ENCODE measurements at regions not wholly inside any gene's neighbourhood (a gene's known extent, or its start where the extent isn't known, plus 50 kb on each side); places are given as distances from the start of the nearest gene placed in this dataset.
"Not testable (repeated sequence)": the region's sequence is repeated elsewhere in the genome, so short reads cannot be mapped to it uniquely, and the experiment has no call there.

- Mint-ChIP-seq H3K36me3 (no peaks in the 10 kb centered on the region), H3K27me3 (no peaks in the 10 kb centered on the region), H3K9me3 (peaks cover 5 to 6% (median 5%) of the 10 kb centered on the region in 3 donors), H3K4me3 (no peak overlapping the region), H3K27ac (no peak overlapping the region), H3K4me1 (no peaks in the 10 kb centered on the region)
These were observed 367.4 kb downstream of the SPRY2 start for GRCh38 chr13:79973533-79973963.

GRCh38 chr13:79972066-79972569 is 368.8 kb downstream of the SPRY2 start:
- no peaks in the 10 kb centered on the region for H3K36me3 Mint-ChIP-seq
- H3K27ac Mint-ChIP-seq, result no peak overlapping the region
- no peak overlapping the region for H3K4me3 Mint-ChIP-seq
- H3K27me3 Mint-ChIP-seq, result no peaks in the 10 kb centered on the region
- H3K9me3 Mint-ChIP-seq, result peaks cover 0 to 6% (median 3%) of the 10 kb centered on the region in 3 donors
- no peaks in the 10 kb centered on the region for H3K4me1 Mint-ChIP-seq

- no peaks in the 10 kb centered on the region for H3K4me1 Mint-ChIP-seq
- H3K4me3 Mint-ChIP-seq, result no peak overlapping the region
- no peak overlapping the region for H3K27ac Mint-ChIP-seq
These were observed 374.4 kb downstream of the SPRY2 start for GRCh38 chr13:79966493-79966895.

GRCh38 chr13:79966059-79966458 is 374.9 kb downstream of the SPRY2 start:
- Mint-ChIP-seq H3K4me3 (no peak overlapping the region), H3K36me3 (no peaks in the 10 kb centered on the region), H3K9me3 (peaks cover 8 to 14% (median 14%) of the 10 kb centered on the region in 3 donors), H3K4me1 (no peaks in the 10 kb centered on the region), H3K27ac (no peak overlapping the region), H3K27me3 (no peaks in the 10 kb centered on the region)

More at GRCh38 chr13:79966493-79966895, 374.4 kb downstream of the SPRY2 start:
- H3K27me3 Mint-ChIP-seq, result no peaks in the 10 kb centered on the region
- H3K9me3 Mint-ChIP-seq, result peaks cover 8 to 14% (median 14%) of the 10 kb centered on the region in 3 donors
- H3K36me3 Mint-ChIP-seq, result no peaks in the 10 kb centered on the region

- no peaks in the 10 kb centered on the region for H3K36me3 Mint-ChIP-seq
- H3K4me3 Mint-ChIP-seq, result no peak overlapping the region
- no peaks in the 10 kb centered on the region for H3K27me3 Mint-ChIP-seq
- H3K9me3 Mint-ChIP-seq, result peaks cover 0 to 4% (median 2%) of the 10 kb centered on the region in 3 donors
- H3K4me1 Mint-ChIP-seq, result no peaks in the 10 kb centered on the region
- no peak overlapping the region for H3K27ac Mint-ChIP-seq
These were observed 394.4 kb downstream of the SPRY2 start for GRCh38 chr13:79946556-79946955.

GRCh38 chr13:79943346-79944023 is 397.4 kb downstream of the SPRY2 start:
- H3K4me3 Mint-ChIP-seq, result no peak overlapping the region
- no peaks in the 10 kb centered on the region for H3K36me3 Mint-ChIP-seq
- no peaks in the 10 kb centered on the region for H3K27me3 Mint-ChIP-seq
- H3K4me1 Mint-ChIP-seq, result no peaks in the 10 kb centered on the region
- H3K9me3 Mint-ChIP-seq, result peaks cover 0 to 6% (median 4%) of the 10 kb centered on the region in 3 donors
- no peak overlapping the region for H3K27ac Mint-ChIP-seq

- no peak overlapping the region for H3K4me3 Mint-ChIP-seq
- H3K9me3 Mint-ChIP-seq, result peaks cover 2 to 6% (median 2%) of the 10 kb centered on the region in 3 donors
- no peak overlapping the region for H3K27ac Mint-ChIP-seq
- no peaks in the 10 kb centered on the region for H3K4me1 Mint-ChIP-seq
- H3K27me3 Mint-ChIP-seq, result no peaks in the 10 kb centered on the region
- H3K36me3 Mint-ChIP-seq, result no peaks in the 10 kb centered on the region
These were observed 399.2 kb downstream of the SPRY2 start for GRCh38 chr13:79941752-79942151.

- no peak overlapping the region for H3K27ac Mint-ChIP-seq
- H3K4me1 Mint-ChIP-seq, result no peaks in the 10 kb centered on the region
- no peaks in the 10 kb centered on the region for H3K36me3 Mint-ChIP-seq
- no peak overlapping the region for H3K4me3 Mint-ChIP-seq
- H3K27me3 Mint-ChIP-seq, result no peaks in the 10 kb centered on the region
- peaks cover 2 to 8% (median 3%) of the 10 kb centered on the region in 3 donors for H3K9me3 Mint-ChIP-seq
These were observed 401.2 kb downstream of the SPRY2 start for GRCh38 chr13:79939689-79940088.

- Mint-ChIP-seq H3K27me3 (peaks cover 2% of the 10 kb centered on the region), H3K4me3 (no peak overlapping the region), H3K4me1 (no peaks in the 10 kb centered on the region), H3K36me3 (no peaks in the 10 kb centered on the region), H3K9me3 (peaks cover 2 to 8% (median 3%) of the 10 kb centered on the region in 3 donors), H3K27ac (no peak overlapping the region)
These were observed 403.1 kb downstream of the SPRY2 start for GRCh38 chr13:79937771-79938216.

- Mint-ChIP-seq H3K4me1 (no peaks in the 10 kb centered on the region), H3K4me3 (no peak overlapping the region), H3K27me3 (peaks cover 2% of the 10 kb centered on the region), H3K36me3 (no peaks in the 10 kb centered on the region), H3K27ac (no peak overlapping the region), H3K9me3 (peaks cover 2 to 8% (median 3%) of the 10 kb centered on the region in 3 donors)
These were observed 403.6 kb downstream of the SPRY2 start for GRCh38 chr13:79937311-79937710.

- H3K27ac Mint-ChIP-seq, result no peak overlapping the region
- H3K36me3 Mint-ChIP-seq, result no peaks in the 10 kb centered on the region
- peaks cover 2% of the 10 kb centered on the region for H3K27me3 Mint-ChIP-seq
- peaks cover 2 to 5% (median 3%) of the 10 kb centered on the region in 3 donors for H3K9me3 Mint-ChIP-seq
- H3K4me3 Mint-ChIP-seq, result no peak overlapping the region
- no peaks in the 10 kb centered on the region for H3K4me1 Mint-ChIP-seq
These were observed 404.4 kb downstream of the SPRY2 start for GRCh38 chr13:79936368-79937136.

GRCh38 chr13:79935121-79935520 is 405.8 kb downstream of the SPRY2 start:
- H3K9me3 Mint-ChIP-seq, result peaks cover 2 to 6% (median 2%) of the 10 kb centered on the region in 3 donors
- H3K27ac Mint-ChIP-seq, result no peak overlapping the region
- H3K27me3 Mint-ChIP-seq, result peaks cover 2% of the 10 kb centered on the region
- H3K4me3 Mint-ChIP-seq, result no peak overlapping the region
- H3K4me1 Mint-ChIP-seq, result no peaks in the 10 kb centered on the region
- H3K36me3 Mint-ChIP-seq, result no peaks in the 10 kb centered on the region

- Mint-ChIP-seq H3K36me3 (no peaks in the 10 kb centered on the region), H3K27me3 (peaks cover 2% of the 10 kb centered on the region), H3K9me3 (peaks cover 2 to 6% (median 2%) of the 10 kb centered on the region in 3 donors), H3K4me1 (no peaks in the 10 kb centered on the region), H3K27ac (no peak overlapping the region), H3K4me3 (no peak overlapping the region)
These were observed 407.5 kb downstream of the SPRY2 start for GRCh38 chr13:79933389-79933788.

- peaks cover 2% of the 10 kb centered on the region for H3K27me3 Mint-ChIP-seq
- no peaks in the 10 kb centered on the region for H3K4me1 Mint-ChIP-seq
- no peaks in the 10 kb centered on the region for H3K36me3 Mint-ChIP-seq
- H3K9me3 Mint-ChIP-seq, result peaks cover 0 to 6% (median 2%) of the 10 kb centered on the region in 3 donors
- no peak overlapping the region for H3K4me3 Mint-ChIP-seq
- peak overlapping the region in 1 of 3 donors; percentile 6 for H3K27ac Mint-ChIP-seq
These were observed 408.4 kb downstream of the SPRY2 start for GRCh38 chr13:79932556-79932955.

GRCh38 chr13:79923973-79924556 is 416.9 kb downstream of the SPRY2 start:
- H3K4me3 Mint-ChIP-seq, H3K27me3 Mint-ChIP-seq, H3K27ac Mint-ChIP-seq, H3K36me3 Mint-ChIP-seq, H3K4me1 Mint-ChIP-seq: not testable (repeated sequence)
- peaks cover 6 to 22% (median 8%) of the 10 kb centered on the region in 3 donors for H3K9me3 Mint-ChIP-seq

All from IgD-negative memory B cell (primary cell).